RWPE1 (cell line): ENCODE measurements at regions not wholly inside any gene's neighbourhood (a gene's known extent, or its start where the extent isn't known, plus 50 kb on each side); places are given as distances from the start of the nearest gene placed in this dataset.
A peak's percentile ranks its signal among the peaks of the same experiment; 100 is the strongest.

ENCODE experiments used
- CTCF ChIA-PET: fragments of 350-600 bp; sonication (Branson Sonifier 250); formaldehyde crosslinking; extraction: SDS; loops from one replicate; lab custom pipeline; 2021; lab: Yijun Ruan, JAX
- POLR2A ChIA-PET: fragments of 400-600 bp; formaldehyde crosslinking; extraction: SDS; loops from one replicate; lab custom pipeline; 2020; ENCODE audit warnings: antibody characterized with exemption; ENCODE audit not compliant: low non-redundant PET; lab: Yijun Ruan, JAX
- DNase-seq: peaks from one replicate; pipeline ENCODE4 v3.0.0; 2012; ENCODE audit warnings: low spot score
- H3K27ac ChIP-seq: fragments of 450-650 bp; 2 replicates; pipeline ENCODE4 v1.5.1; 2017
- TF ChIP-seq, protein P1 (sequence below): fragments of 450-650 bp; conservative IDR thresholded peaks from 2 replicates; pipeline ENCODE4 v1.5.1; 2017; ENCODE audit warnings: low read depth, mild to moderate bottlenecking

DNA sequence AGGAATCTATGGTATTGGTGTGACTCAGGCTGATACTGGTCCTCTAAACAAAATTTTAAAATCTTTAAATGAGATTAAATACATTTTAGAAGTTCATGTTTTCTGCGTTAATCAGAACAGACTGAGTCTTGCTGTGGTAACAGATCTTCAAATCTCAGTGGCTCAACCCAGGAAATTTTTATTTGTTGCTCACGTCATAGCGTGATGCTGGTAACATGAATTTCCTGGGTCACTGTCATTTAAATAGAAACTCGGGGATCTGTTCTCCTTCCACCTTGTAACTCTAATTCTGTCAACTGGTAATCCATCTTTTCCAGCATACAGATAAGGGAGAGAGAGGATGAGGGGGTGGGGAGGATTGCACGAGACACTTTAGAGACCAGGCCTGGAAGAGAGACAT is 90.0 kb downstream of the CDC42EP3 start:
- POLR2A ChIA-PET, result no interaction called here
- CTCF ChIA-PET, result no interaction called here

GRCh38 chr2:37582481-37583220 is 88.8 kb downstream of the CDC42EP3 start:
- POLR2A ChIA-PET, result no interaction called here
- CTCF ChIA-PET, result no interaction called here
- TF ChIP-seq, protein P1, sequence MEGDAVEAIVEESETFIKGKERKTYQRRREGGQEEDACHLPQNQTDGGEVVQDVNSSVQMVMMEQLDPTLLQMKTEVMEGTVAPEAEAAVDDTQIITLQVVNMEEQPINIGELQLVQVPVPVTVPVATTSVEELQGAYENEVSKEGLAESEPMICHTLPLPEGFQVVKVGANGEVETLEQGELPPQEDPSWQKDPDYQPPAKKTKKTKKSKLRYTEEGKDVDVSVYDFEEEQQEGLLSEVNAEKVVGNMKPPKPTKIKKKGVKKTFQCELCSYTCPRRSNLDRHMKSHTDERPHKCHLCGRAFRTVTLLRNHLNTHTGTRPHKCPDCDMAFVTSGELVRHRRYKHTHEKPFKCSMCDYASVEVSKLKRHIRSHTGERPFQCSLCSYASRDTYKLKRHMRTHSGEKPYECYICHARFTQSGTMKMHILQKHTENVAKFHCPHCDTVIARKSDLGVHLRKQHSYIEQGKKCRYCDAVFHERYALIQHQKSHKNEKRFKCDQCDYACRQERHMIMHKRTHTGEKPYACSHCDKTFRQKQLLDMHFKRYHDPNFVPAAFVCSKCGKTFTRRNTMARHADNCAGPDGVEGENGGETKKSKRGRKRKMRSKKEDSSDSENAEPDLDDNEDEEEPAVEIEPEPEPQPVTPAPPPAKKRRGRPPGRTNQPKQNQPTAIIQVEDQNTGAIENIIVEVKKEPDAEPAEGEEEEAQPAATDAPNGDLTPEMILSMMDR, result no peak
- no peak for DNase-seq
- H3K27ac ChIP-seq, result no peak overlapping the region

More for the DNA sequence above, 90.0 kb downstream of the CDC42EP3 start:
- H3K27ac ChIP-seq, result no peak overlapping the region
- TF ChIP-seq, protein P1, result no peak
- no peak for DNase-seq

- CTCF ChIA-PET, result no interaction called here
- POLR2A ChIA-PET, result interaction anchor here (0.6 kb wide), 1 partner anchor 239 kb away, joined by 3 read pairs; the partner anchor contains the start of gene QPCT
- no peak overlapping the region for H3K27ac ChIP-seq
- TF ChIP-seq, protein P1, result no peak
- DNase-seq, result no peak
Measured at GRCh38 chr2:37583402-37583801, 88.0 kb downstream of the CDC42EP3 start.

- TF ChIP-seq, protein P1, result no peak
- ChIA-PET POLR2A (interaction anchor here (0.6 kb wide), 1 partner anchor 240 kb away, joined by 3 read pairs; the partner anchor contains the start of gene QPCT), CTCF (interaction anchor here (0.6 kb wide), 1 partner anchor 169 kb away, joined by 4 read pairs; no protein-coding TSS in a partner anchor)
- H3K27ac ChIP-seq, result no peak overlapping the region
- DNase-seq, result peak; percentile 53
Measured at GRCh38 chr2:37583867-37584266, 87.6 kb downstream of the CDC42EP3 start.

DNA sequence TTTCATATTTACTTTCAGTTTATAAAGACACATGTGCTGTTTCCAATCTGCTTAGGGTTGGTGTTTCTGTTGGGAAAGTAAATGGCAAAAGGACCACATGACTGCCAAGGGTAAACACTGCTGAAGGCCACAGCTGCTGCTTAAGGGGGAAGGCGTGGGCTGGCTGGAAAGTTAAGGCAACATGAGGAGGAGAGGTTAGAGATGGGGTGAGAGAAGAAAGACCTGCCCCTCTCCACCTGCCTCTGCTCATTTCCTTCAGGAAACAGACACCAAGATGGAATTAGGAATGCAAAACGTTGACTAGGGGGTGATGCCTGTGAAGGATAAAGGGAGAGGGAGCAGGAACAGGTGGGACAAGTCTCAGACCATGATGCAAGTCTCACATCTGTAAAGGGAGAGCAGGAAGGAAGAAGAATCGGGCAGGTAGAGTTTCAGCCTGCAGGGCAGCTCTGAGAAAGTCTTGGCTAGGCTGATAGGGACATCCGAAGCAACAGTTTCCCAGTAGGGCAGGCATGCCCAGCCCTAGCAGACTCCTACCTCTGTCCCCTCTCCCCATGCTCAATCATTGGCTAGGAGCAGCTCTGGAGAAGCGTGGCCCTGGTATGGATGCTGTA is 86.0 kb downstream of the CDC42EP3 start:
- TF ChIP-seq, protein P1, result no peak
- no peak for DNase-seq
- ChIA-PET CTCF (interaction anchor here (1.0 kb wide), 1 partner anchor 85 kb away, joined by 3 read pairs; no protein-coding TSS in a partner anchor), POLR2A (no interaction called here)
- H3K27ac ChIP-seq, result peak overlapping the region; percentile 86

GRCh38 chr2:37585982-37586621 is 85.3 kb downstream of the CDC42EP3 start:
- DNase-seq, result peak; percentile 69
- POLR2A ChIA-PET, result no interaction called here
- H3K27ac ChIP-seq, result peak overlapping the region; percentile 86
- CTCF ChIA-PET, result interaction anchor here (0.5 to 1.0 kb wide), 2 partner anchors 85 to 298 kb away, joined by 3 to 4 read pairs; no protein-coding TSS in a partner anchor
- TF ChIP-seq, protein P1, result no peak
